HFFc6 (cell line): ENCODE measurements at regions not wholly inside any gene's neighbourhood (a gene's known extent, or its start where the extent isn't known, plus 50 kb on each side); places are given as distances from the start of the nearest gene placed in this dataset.
"Not testable (repeated sequence)": the region's sequence is repeated elsewhere in the genome, so short reads cannot be mapped to it uniquely, and the experiment has no call there.

ENCODE experiments used
- DNase-seq: peaks from one replicate; pipeline ENCODE4 v3.0.0-alpha.2; 2018
- H3K27ac Mint-ChIP-seq: 2 replicates; pipeline ENCODE4 v1.8.0; 2020; ENCODE audit warnings: mild to moderate bottlenecking, mixed read lengths
- H3K27me3 Mint-ChIP-seq: 2 replicates; pipeline ENCODE4 v1.8.0; 2021; ENCODE audit warnings: mild to moderate bottlenecking, moderate library complexity, mixed read lengths; ENCODE audit not compliant: insufficient read depth
- H3K36me3 Mint-ChIP-seq: 2 replicates; pipeline ENCODE4 v1.8.0; 2021; ENCODE audit warnings: low read depth, mixed read lengths
- H3K4me1 Mint-ChIP-seq: 2 replicates; pipeline ENCODE4 v1.8.0; 2020; ENCODE audit warnings: low read depth, mixed read lengths
- H3K4me3 Mint-ChIP-seq: 2 replicates; pipeline ENCODE4 v1.8.0; 2020; ENCODE audit warnings: mild to moderate bottlenecking, moderate library complexity, mixed read lengths
- H3K9me3 Mint-ChIP-seq: 2 replicates; pipeline ENCODE4 v1.8.0; 2020; ENCODE audit warnings: mild to moderate bottlenecking, mixed read lengths
- TF ChIP-seq, protein P1 (sequence below): fragments of 200-600 bp; sonication (generic); IDR thresholded peaks from 2 replicates; pipeline ENCODE4 v1.5.0; 2021; ENCODE audit warnings: antibody characterized with exemption, mild to moderate bottlenecking

GRCh38 chr6:91196729-91197128 is 609.9 kb upstream of the MAP3K7 start:
- DNase-seq: no peak
- TF ChIP-seq, protein P1, sequence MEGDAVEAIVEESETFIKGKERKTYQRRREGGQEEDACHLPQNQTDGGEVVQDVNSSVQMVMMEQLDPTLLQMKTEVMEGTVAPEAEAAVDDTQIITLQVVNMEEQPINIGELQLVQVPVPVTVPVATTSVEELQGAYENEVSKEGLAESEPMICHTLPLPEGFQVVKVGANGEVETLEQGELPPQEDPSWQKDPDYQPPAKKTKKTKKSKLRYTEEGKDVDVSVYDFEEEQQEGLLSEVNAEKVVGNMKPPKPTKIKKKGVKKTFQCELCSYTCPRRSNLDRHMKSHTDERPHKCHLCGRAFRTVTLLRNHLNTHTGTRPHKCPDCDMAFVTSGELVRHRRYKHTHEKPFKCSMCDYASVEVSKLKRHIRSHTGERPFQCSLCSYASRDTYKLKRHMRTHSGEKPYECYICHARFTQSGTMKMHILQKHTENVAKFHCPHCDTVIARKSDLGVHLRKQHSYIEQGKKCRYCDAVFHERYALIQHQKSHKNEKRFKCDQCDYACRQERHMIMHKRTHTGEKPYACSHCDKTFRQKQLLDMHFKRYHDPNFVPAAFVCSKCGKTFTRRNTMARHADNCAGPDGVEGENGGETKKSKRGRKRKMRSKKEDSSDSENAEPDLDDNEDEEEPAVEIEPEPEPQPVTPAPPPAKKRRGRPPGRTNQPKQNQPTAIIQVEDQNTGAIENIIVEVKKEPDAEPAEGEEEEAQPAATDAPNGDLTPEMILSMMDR: no peak
- no peaks in the 10 kb centered on the region for H3K4me1 Mint-ChIP-seq
- H3K27me3 Mint-ChIP-seq: no peaks in the 10 kb centered on the region; the same call in 1 of the 2 replicates
- H3K27ac Mint-ChIP-seq: no peak overlapping the region
- peaks cover 49% of the 10 kb centered on the region for H3K9me3 Mint-ChIP-seq
- H3K36me3 Mint-ChIP-seq: no peaks in the 10 kb centered on the region
- no peak overlapping the region for H3K4me3 Mint-ChIP-seq

DNA sequence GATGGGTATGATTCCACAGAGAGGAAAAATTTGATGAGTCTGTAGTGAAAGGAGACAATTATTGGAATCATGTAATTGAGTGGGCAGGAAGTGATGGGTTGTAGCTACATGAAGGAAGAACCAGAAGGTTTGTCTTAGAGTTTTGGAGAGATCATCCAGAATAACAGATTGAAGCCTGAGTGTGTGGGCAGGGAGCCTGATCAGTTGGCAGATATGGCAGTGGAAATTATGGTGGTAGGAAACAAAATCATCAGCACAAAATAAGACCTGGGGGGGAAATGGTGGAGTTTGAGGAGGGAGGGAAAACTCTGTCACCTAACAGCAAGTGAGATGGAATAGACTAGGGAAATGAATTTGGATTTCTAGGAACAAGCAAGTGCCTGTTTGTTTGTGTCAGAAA is 606.6 kb upstream of the MAP3K7 start:
- TF ChIP-seq, protein P1: no peak
- Mint-ChIP-seq H3K4me1 (no peaks in the 10 kb centered on the region), H3K27ac (no peak overlapping the region), H3K36me3 (0 out of 2 replicates have a peak, but pooled peaks cover 6% of the 10 kb centered on the region), H3K27me3 (no peaks in the 10 kb centered on the region; the same call in 1 of the 2 replicates), H3K9me3 (peaks cover 54% of the 10 kb centered on the region), H3K4me3 (no peak overlapping the region)
- DNase-seq: no peak

DNA sequence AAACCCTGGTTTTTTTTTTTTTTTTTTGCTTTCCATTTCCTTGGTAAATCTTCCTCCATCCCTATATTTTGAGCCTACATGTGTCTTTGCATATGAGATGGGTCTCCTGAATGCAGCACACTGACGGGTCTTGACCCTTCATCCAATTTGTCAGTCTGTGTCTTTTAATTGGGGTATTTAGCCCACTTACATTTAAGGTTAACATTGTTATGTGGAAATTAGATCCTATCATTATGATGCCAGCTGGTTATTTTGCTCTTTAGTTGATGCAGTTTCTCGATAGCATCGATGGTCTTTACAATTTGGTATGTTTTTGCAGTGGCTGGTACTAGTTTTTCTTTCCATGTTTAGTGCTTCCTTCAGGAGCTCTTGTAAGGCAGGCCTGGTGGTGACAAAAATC is 603.2 kb upstream of the MAP3K7 start:
- H3K4me3 Mint-ChIP-seq, H3K27ac Mint-ChIP-seq, H3K4me1 Mint-ChIP-seq, DNase-seq, H3K27me3 Mint-ChIP-seq, H3K36me3 Mint-ChIP-seq: not testable (repeated sequence)
- H3K9me3 Mint-ChIP-seq: peaks cover 70% of the 10 kb centered on the region

GRCh38 chr6:91185072-91185471 is 598.2 kb upstream of the MAP3K7 start:
- no peaks in the 10 kb centered on the region for H3K27me3 Mint-ChIP-seq
- no peaks in the 10 kb centered on the region for H3K4me1 Mint-ChIP-seq
- H3K36me3 Mint-ChIP-seq: no peaks in the 10 kb centered on the region
- H3K9me3 Mint-ChIP-seq: peaks cover 53% of the 10 kb centered on the region
- no peak overlapping the region for H3K4me3 Mint-ChIP-seq
- DNase-seq: no peak
- TF ChIP-seq, protein P1: no peak
- H3K27ac Mint-ChIP-seq: no peak overlapping the region

GRCh38 chr6:91181416-91181815 is 594.5 kb upstream of the MAP3K7 start:
- no peak for DNase-seq
- Mint-ChIP-seq H3K27me3 (no peaks in the 10 kb centered on the region), H3K36me3 (no peaks in the 10 kb centered on the region), H3K27ac (no peak overlapping the region), H3K4me3 (no peak overlapping the region), H3K9me3 (peaks cover 33% of the 10 kb centered on the region), H3K4me1 (no peaks in the 10 kb centered on the region)
- TF ChIP-seq, protein P1: no peak

- TF ChIP-seq, protein P1: no peak
- H3K4me1 Mint-ChIP-seq: no peaks in the 10 kb centered on the region
- peaks cover 43% of the 10 kb centered on the region for H3K9me3 Mint-ChIP-seq
- no peak overlapping the region for H3K27ac Mint-ChIP-seq
- H3K36me3 Mint-ChIP-seq: no peaks in the 10 kb centered on the region
- DNase-seq: no peak
- no peaks in the 10 kb centered on the region for H3K27me3 Mint-ChIP-seq
- no peak overlapping the region for H3K4me3 Mint-ChIP-seq
These were observed 586.8 kb upstream of the MAP3K7 start for GRCh38 chr6:91173651-91174050.
